HS-27A (cell line): ENCODE measurements at regions not wholly inside any gene's neighbourhood (a gene's known extent, or its start where the extent isn't known, plus 50 kb on each side); places are given as distances from the start of the nearest gene placed in this dataset.

ENCODE experiments used
- DNase-seq: peaks from one replicate; pipeline ENCODE4 v3.0.0-alpha.2; 2012; ENCODE audit warnings: low read depth, missing footprints

DNA sequence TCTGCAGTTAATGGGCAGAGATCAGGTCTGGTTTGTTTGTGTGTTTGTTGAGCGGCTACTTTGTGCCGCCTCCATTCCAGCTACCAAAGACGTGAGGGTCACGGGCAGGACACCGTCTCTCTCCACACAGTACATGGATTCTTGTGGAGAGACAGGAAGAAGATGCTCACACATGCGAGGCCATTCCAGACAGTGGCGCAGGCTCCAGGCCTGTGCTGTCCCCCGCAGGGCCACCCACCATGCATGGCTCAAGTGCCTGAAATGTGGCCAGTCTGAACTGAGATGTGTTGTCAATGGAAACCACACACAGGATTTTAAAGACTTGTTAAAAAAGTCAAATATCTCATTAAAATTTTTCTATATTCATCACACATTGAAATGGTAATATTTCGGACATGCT is 848.3 kb downstream of the TBC1D22A start:
- no peak for DNase-seq

GRCh38 chr22:47610281-47610680 is 847.8 kb downstream of the TBC1D22A start:
- no peak for DNase-seq

- no peak for DNase-seq
Observed at GRCh38 chr22:47609653-47610052, 847.2 kb downstream of the TBC1D22A start.

DNA sequence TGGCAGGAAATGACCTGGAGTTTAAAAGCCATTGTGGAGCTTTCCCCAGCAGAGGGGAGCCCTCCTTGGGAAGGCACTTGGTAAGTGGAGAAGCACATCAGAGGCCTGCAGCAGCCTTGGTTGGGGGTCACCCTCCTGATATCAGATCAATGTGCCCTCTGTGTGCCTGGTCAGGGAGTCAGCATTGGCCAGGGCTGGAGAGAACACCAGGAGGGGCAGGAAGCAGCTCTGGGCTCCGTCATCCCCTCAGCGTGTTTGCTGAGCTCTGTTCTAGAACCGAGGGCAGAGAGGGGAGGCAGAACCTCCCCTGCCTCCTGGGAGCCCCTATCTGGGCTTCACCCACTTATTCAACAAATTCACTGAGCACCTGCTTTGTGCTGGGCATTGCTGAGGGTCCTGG is 846.0 kb downstream of the TBC1D22A start:
- DNase-seq: no peak

GRCh38 chr22:47607486-47607885 is 845.0 kb downstream of the TBC1D22A start:
- DNase-seq: no peak

DNA sequence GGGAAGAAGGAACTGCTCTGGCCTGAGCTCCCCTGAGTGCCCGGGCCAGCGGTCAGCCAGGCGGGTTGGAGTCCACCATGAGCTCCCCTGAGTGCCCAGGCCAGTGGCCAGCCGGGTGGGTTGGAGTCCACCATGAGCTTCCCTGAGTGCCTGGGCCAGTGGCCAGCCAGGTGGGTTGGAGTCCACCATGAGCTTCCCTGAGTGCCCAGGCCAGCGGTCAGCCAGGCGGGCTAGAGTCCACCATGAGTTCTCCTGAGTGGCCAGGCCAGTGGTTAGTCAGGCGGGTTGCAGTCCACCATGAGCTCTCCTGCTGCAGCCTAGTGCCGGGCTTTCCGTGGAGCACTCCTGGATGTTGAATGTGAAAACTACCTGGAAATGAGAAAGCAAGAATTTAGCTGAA is 844.0 kb downstream of the TBC1D22A start:
- no peak for DNase-seq

DNA sequence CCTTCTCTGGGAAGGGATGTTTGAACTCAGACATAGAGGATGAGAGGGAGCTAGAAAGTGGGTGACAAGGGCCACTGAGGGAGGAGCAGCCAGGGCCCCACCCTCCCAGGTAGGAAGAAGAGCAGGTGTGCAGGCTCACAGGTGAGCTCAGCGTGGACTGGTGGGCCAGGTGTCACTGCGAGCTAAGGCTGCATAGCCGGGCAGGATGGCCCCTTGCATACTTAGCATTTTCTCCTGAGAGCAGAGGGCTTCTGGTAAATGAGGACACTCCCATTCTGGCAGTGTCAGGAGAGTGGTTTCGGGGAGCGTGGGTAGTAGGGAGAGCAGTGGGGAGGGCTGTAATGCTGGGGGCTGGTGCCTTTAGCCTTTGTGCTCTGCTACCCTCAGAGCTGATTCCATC is 843.4 kb downstream of the TBC1D22A start:
- no peak for DNase-seq

DNA sequence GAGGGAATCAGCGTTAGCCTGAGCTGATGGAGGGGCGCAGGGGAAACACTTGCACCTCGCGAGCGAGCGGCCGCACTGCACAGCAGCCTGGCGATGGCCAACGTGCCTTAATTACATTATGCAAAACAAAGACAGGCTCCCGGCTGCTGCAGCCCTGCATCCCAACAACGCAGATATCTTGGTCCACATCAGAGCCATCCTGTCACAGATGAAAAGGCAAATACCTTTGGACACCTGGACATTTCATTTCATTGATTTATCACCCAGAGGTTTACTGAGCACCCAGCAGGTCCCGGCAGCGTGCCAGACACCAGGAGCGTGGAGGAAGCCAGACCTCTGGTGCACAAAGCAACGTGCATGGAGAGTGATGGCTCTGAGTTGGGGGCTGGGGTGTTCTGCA is 843.0 kb downstream of the TBC1D22A start:
- no peak for DNase-seq

DNA sequence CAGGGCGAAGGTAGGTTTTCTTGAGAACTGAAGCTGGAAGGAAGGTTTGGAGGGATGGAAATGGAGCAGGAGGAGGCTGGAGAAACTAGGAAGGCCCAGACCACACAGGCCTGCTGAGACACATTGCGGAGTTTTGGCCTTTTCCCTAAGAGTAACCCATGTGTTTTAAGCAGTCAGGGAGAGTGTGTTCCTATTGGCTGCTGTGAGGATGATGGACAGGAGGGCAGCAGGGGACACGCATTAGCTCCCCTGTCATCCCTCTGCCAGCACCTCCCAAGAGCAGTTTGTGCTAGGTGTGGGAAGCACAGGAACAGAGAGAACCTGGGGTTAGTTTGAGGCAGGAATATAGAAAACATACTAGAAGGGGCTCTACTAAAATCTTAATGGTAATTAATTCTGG is 842.1 kb downstream of the TBC1D22A start:
- DNase-seq: no peak

DNA sequence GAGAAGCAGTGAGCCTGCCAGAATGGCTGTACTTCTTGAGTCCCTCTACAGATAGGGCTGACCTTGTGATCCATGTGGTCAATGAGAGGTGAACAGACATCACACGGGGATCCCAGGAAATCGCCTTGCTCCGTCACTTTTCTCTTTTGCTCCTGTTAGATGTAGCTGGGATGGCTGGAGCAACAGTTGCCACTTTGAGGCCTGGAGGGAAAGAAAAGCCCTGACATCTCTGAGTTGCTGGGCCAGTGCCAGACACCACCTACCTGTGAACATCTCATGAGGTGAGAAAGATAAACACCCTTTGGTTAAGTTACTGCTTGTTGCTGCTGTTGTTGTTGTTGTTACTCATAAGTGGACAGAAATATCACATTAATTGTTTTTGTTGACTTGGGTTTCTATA is 840.3 kb downstream of the TBC1D22A start:
- no peak for DNase-seq

GRCh38 chr22:47601666-47602065 is 839.2 kb downstream of the TBC1D22A start:
- no peak for DNase-seq

DNA sequence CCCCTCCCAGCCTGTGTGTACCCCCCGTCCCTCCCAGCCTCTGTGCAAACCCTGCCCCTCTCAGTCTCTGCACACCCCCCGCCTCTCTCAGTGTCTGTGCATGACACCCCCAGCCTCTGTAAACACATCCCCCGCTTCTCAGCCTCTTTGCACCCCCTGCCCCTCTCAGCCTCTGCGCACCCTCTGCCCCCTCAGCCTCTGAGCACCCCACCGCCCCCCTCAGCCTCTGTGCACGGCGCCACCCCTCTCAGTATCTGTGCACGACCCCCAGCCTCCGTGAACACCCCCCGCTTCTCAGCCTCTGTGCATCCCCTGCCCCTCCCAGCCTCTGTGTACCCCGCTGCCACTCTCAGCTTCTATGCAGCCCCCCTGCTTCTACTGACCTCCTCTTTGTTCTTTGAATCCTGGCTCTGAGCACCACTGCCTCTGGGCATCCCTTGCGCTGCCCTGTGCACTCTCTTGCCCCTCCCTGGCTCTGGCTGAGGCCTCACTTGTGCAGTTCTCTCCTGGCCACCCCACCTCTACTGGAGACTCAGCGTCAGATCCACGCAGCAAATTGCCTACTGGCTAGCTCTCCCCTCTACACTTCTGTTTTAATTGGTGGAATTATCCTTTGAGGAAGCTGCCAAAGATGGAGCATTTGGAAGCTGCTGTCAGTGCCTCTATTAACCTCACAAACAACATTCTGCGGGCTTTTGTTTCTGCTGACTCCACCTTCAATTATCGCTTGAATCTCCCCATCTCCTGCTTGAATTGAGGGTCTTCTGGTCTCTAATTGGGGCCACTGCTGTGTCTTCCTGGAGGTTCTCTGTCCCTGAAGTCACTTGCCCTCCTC is 838.6 kb downstream of the TBC1D22A start:
- DNase-seq: no peak

DNA sequence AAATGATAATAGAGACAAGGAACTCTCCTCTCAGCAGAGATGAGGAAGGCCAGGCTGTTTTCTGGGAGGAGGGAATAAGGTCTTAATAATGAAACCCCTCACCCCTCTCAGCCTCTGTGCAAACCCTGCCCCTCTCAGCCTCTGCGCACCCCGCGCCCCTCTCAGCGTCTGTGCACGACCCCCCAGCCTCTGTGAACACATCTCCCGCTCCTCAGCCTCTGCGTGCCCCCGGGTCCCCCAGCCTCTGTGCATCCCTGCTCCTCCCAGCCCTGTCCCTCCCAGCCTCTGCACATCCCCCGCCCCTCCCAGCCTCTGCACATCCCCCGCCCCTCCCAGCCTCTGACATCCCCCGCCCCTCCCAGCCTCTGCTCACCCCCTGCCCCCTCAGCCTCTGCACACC is 837.8 kb downstream of the TBC1D22A start:
- no peak for DNase-seq

GRCh38 chr22:47599753-47600152 is 837.3 kb downstream of the TBC1D22A start:
- no peak for DNase-seq

DNA sequence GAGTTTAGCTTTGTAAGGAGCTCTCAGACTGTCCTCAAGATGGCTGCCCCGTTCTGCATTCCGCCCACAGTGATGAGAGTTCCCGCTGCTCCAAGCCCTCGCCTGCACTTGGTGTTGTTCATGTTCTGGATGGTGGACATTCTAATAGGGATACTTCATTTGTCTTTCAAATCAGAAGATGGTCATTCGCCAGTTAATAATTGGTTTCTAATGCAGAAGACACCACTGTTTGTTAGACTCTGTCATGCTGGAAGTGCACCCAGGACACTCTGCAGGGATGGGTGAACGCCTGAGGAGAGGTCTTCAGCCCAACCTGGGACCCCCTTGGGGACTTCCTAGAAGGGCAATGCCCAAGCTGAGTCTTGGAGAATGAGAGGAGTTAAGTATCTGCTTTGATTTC is 836.4 kb downstream of the TBC1D22A start:
- DNase-seq: no peak

GRCh38 chr22:47597041-47597440 is 834.6 kb downstream of the TBC1D22A start:
- no peak for DNase-seq

DNA sequence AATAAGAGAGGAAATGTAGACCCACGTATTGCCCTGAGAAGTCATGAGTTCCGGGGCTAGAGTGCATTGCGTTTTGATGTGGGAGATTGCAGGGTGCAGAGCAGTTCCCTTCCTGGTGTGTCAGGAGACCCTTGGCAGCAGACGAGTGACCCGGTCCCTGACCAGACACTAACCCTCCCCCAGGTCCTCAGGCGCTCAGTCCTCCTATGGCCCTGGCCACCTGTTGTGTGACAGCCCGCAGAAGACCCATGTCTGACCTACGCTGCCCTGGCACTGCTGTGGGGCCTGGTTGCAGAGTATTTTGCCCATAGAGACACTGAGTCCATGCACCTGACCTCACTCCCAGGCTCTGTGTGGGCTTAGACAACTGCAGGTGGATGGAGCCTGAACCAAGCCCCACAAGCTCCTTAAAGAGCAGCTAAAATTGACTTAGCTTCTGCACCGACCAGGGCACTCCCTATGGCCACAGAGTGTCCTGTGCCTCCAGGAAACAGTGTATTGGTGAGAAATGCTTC is 833.8 kb downstream of the TBC1D22A start:
- no peak for DNase-seq

DNA sequence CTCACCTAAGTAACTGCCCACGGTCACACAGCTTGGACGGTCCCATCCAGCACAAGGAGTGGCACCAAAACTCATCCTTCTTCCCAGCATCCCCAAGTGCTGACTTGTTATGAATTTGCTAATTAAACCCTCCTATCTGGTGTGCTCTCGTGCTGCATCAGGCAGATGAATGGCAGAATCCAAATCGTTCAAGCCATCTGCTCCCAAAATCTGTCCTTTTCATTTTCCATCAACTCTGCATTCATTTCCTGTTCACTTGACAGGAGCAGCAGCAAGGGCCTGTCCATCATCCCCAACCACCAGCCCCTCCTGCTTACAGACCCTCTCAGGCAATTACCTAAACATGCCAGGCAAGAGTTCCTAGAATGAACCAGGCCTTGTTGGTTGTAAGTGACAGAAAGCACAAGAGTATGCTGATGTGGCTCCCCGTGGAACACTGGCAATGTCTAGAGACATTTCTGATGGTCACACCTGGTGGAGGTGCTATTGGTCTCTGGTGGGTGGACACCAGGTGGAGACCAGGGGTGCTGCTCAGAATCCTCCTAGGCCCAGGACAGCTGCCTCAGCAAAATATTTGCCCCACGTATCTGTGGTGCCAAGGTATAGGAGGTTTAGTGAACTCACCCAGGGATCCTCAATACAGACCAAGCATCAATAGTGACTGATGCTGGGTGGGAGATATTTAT is 832.5 kb downstream of the TBC1D22A start:
- no peak for DNase-seq

DNA sequence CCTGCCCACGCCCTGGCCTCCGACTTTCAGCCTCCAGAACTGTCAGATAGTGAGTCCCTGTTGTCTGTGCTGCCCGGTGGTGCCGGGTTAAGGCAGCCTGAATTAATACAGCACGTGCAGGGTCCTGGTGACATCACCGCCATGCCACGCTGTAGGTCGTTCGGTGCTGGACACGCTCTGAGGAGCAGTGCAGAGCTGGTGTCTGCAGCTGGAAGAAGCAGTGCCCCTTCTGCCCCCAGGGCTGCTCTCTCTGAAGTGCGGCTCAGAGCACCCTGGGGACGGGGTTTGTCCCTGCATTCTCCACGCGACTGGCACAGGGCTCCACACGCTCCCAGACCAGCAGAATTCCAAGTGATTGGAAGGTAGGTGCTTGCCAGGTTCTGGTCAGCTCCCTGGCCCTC is 831.5 kb downstream of the TBC1D22A start:
- DNase-seq: no peak

DNA sequence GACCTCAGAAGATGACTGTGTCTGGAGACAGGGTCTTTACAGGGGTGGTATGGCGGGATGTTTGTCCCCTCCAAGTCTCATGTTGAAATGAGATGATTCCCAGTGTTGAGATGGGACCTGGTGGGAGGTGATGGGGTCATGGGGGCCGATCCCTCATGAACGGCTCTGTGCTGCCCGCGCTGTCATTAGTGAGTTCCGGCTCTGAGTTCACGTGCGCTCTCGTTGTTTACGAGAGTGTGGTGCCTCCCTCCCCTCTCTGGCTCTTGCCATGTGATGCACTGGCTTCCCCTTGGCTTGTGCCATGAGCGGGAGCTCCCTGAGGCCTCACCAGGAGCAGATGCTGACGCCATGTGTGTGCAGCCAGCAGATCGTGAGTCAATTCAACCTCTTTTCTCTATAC is 830.8 kb downstream of the TBC1D22A start:
- DNase-seq: no peak

GRCh38 chr22:47592791-47593190 is 830.3 kb downstream of the TBC1D22A start:
- no peak for DNase-seq

DNA sequence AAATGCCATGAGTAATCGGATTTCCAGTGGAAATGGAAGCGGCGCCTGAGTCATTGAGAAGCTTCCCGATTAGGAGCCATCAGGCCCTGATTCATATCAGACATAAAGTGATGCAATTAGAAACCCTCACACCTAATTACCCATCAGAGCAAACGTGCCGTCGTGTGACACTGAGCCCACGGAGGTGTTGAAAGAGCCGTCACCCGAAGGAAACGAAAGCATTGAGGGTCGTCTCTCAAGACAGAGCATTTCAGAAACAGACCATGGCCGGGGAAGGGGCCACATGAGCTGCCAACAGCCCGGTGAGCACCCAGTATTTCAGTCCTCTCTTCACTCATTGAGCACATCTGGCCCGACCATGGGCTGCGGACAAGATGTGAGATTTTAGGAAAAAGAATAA is 829.3 kb downstream of the TBC1D22A start:
- DNase-seq: no peak

DNA sequence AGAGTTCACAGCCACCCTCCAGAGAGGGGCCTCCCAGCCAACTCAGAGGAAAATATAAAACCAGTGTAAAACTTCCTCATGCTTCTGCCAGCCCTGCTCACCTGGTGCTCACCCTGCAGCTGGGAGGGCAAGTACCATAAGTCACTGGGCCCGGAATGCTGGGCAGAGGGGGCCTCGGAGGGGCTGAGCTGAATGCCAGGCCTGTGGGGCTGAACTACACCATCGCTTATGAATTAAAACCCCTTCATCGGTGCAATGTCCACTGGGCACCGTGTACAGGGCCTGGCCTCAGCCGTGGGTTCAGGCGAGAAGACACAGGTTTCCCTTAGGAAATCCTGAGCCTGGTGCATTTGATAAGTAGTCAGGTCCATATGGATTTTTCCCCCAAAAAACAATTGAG is 828.6 kb downstream of the TBC1D22A start:
- no peak for DNase-seq
